ENCODE measurements at regions not wholly inside any gene's neighbourhood (a gene's known extent, or its start where the extent isn't known, plus 50 kb on each side); places are given as distances from the start of the nearest gene placed in this dataset.
A peak's percentile ranks its signal among the peaks of the same experiment; 100 is the strongest.

DNA sequence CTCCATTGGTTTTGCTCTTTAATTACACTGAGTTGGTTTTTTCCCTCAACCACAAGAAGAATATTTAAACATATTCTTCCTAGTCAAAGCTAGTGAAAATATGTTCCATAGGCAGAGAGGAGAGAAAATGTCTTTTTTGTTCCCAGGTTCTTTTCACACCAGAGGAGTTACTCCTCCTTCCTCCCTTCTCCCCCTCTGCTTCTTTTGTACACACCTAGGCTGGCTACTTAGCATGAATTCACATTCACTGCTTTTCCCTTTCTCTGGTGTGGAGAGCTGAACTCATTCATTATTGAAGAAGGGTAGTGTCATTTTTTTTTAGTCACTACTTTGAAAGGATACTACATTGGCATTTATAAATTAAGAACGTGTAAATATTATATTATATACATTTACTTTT, 56.6 kb upstream of the UGP2 start:
- no peak for DNase-seq

DNA sequence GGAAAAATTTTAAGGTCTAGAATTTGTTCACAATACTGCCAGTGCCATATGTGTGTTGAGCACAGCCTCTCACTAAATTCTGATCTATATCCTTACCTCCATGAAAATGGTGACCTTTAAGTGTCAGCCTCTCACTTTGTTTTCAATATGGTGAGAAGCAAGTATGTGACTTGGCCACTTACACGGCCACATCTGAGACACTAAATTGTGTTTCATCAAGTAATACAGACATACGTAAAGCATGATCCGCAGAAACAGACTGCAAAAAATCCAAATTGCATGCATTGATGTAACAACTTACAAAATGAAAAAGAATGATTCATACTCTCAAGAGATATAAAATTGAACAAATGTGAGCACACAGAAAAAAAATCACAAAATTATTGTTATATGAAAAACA, 55.2 kb upstream of the UGP2 start:
- no peak for DNase-seq

DNA sequence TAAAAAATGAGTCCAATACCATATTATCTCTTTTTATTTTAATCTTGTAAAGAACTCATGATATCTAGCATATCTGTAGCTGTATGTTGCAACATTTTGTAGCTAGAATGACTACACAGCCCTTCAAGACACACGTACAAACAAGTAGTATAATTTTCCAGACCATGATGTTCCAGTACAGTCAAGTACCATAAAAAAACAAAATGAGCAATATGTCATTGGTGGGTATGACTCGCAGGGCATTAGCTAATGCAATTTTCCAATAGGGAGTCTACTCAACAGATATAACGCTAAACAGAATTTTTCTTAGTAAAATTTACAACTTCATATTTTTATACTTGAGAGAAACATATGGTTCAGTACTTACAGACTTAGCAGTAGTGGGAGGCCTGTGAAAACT, 53.6 kb upstream of the UGP2 start:
- DNase-seq: no peak

DNA sequence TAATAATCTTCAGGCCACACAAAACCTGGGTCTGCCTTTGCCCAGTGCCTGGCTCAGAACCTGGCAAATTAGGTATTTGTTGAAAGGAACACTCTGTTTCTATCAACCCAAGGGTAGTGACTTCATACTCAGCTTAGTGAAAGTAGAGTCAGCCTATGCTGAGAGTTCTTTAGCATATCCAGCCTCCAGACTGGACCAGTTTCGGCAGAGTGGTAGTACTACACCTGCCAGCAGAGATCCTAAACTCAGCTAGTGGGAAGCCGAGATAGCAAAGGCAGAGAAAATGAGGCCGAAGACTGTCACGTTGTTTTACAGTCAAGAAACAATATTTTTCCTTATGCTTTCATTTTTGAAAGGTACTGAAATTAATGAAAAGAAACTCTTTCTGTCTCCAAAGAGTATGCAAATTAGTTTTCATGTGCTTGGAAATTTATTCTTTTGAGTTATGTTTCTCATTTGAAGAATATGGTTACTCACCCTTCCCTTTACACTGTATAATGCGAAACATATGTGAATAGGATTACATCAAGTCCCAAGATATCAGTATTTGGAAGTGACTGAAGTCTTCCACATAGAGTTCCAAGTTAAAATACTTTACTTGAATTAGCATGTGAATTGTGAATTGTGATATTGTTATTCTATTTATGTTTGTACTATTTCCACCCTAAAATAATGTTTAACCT, 52.2 kb upstream of the UGP2 start:
- DNase-seq: no peak

DNA sequence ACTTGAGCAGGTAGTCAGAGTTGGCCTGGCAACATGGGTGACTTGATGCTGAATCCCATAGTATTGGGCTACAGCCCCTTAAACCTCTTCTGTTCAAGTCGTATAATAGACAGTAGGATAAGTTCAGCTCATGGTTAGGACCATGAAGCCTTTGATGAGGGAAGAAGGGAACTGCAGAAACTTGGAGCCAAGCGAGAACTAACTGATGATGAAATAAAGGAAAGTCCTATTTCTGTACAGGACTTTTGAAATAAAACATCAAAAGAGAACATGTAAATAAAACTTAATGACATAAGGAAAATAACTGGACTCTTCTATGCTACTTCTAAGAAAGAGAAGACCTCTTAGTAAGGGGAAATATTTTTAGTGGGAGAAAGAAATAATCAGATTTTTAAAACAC, 51.2 kb upstream of the UGP2 start:
- DNase-seq: no peak

GRCh38 chr2:63790906-63791305, 50.8 kb upstream of the UGP2 start:
- peak; percentile 60 for DNase-seq

DNA sequence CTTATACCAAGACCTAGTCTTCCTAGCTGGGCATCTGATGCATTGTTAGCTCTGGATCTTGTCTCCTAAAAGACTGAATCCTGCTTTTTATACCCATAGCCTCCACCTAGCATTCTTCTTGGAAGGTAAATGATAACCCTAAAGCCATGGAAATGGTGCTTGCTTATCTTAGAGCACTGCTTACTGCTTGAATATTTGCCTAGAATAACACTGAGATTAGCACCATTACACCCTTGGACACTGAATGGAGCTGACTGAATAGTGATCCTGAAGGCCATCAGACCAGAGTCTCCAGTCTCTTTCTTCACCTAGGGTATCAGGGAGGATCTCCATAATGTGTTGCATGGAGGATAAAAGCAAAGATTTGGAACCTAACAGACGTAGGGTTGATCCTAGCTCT, 50.3 kb upstream of the UGP2 start:
- no peak for DNase-seq

Data from islet precursor cell (in vitro differentiated cells).